ENCODE measurements at regions not wholly inside any gene's neighbourhood (a gene's known extent, or its start where the extent isn't known, plus 50 kb on each side); places are given as distances from the start of the nearest gene placed in this dataset.
A peak's percentile ranks its signal among the peaks of the same experiment; 100 is the strongest.
"Not testable (repeated sequence)": the region's sequence is repeated elsewhere in the genome, so short reads cannot be mapped to it uniquely, and the experiment has no call there.

DNA sequence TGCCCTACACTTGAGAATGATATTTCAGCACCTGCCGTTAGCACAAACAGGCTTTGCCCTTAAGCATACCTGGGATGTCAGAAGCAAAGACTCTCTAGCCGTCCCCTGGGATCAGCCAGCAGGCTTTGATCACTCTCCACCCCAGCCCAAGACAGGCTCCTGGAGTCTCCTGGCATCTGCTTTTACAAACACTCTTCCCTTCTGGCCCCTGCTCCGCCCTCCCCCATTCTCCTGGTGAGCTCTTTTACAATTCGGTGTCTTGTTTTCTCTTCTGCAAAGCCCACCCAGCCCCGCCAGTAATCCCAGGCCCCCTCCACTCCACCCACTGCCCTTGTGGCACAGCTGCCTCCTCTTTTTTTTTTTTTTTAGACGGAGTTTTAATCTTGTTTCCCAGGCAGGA lies 50.4 kb downstream of the KATNIP start:
- no peaks in the 10 kb centered on the region for H3K9me3 Mint-ChIP-seq
- CTCF ChIA-PET, result no interaction called here
- H3K4me1 Mint-ChIP-seq, result no peaks in the 10 kb centered on the region
- no peak for DNase-seq
- H3K4me3 Mint-ChIP-seq, result no peak overlapping the region
- H3K27me3 Mint-ChIP-seq, result no peaks in the 10 kb centered on the region
- H3K36me3 Mint-ChIP-seq, result no peaks in the 10 kb centered on the region
- no peak overlapping the region for H3K27ac Mint-ChIP-seq

- H3K9me3 Mint-ChIP-seq, result no peaks in the 10 kb centered on the region
- no peak overlapping the region for H3K4me3 Mint-ChIP-seq
- no peak for DNase-seq
- CTCF ChIA-PET, result no interaction called here
- H3K4me1 Mint-ChIP-seq, result no peaks in the 10 kb centered on the region
- no peaks in the 10 kb centered on the region for H3K36me3 Mint-ChIP-seq
- H3K27ac Mint-ChIP-seq, result no peak overlapping the region
- no peaks in the 10 kb centered on the region for H3K27me3 Mint-ChIP-seq
Observed at GRCh38 chr16:27602103-27602502, 52.2 kb downstream of the KATNIP start.

DNA sequence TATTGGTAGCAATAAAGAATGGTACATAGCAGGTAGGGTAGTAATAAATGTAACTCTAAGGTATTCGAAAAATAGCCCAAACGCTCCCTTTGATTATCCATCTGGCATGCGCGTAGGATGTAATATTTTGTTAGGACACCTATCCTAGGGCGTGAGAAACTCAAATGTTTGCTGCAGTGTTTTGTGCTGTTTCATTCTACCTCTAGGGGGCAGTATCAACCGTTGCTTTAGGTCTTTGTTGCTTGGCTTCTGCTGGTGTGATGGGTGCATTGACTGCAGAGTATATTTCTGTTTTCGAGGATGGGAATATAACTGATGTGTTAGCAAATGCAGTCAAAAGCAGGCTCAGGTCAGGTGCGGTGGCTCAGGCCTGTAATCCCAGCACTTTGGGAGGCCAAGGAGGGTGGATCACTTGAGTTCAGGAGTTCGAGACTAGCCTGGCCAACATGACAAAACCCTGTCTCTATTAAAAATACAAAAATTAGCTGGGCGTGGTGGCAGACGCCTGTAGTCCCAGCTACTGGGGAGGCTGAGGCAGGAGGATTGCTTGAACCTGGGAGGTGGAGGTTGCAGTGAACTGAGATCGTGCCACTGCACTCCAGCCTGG lies 55.7 kb downstream of the KATNIP start:
- H3K9me3 Mint-ChIP-seq, H3K27ac Mint-ChIP-seq, H3K4me3 Mint-ChIP-seq, H3K36me3 Mint-ChIP-seq, H3K27me3 Mint-ChIP-seq, H3K4me1 Mint-ChIP-seq, CTCF ChIA-PET: not testable (repeated sequence)
- DNase-seq, result peak; percentile 21

DNA sequence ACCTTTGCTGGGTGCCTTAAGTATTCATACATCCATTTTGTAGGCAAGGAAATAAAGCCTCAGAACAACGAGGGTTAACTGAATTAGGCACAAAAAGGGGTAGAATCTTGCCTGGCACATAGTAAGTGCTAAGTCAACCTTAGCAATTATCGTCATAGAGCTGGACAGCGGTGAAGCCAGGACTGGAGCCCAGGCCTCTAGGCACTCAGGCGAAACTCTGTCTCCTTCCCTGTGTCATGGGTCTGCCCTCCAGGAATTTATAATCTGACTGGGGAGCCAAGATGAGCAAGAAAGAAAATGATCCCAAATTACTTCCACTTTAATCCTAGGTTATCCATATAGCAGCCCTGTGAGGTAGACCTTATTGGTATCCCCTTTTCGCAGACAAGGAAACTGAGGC lies 61.4 kb downstream of the KATNIP start:
- H3K4me3 Mint-ChIP-seq, result no peak overlapping the region
- no peak for DNase-seq
- CTCF ChIA-PET, result no interaction called here
- H3K27me3 Mint-ChIP-seq, result no peaks in the 10 kb centered on the region
- H3K27ac Mint-ChIP-seq, result no peak overlapping the region
- H3K9me3 Mint-ChIP-seq, result no peaks in the 10 kb centered on the region
- H3K4me1 Mint-ChIP-seq, result no peaks in the 10 kb centered on the region
- H3K36me3 Mint-ChIP-seq, result no peaks in the 10 kb centered on the region

- no peaks in the 10 kb centered on the region for H3K4me1 Mint-ChIP-seq
- no peak overlapping the region for H3K27ac Mint-ChIP-seq
- DNase-seq, result no peak
- no peaks in the 10 kb centered on the region for H3K36me3 Mint-ChIP-seq
- CTCF ChIA-PET, result interaction anchor here (0.6 kb wide), 1 partner anchor 24 kb away, joined by 3 read pairs; no protein-coding TSS in a partner anchor
- no peaks in the 10 kb centered on the region for H3K27me3 Mint-ChIP-seq
- no peak overlapping the region for H3K4me3 Mint-ChIP-seq
- no peaks in the 10 kb centered on the region for H3K9me3 Mint-ChIP-seq
Observed at GRCh38 chr16:27613238-27613791, 63.4 kb downstream of the KATNIP start.

GRCh38 chr16:27617665-27618064 lies 67.7 kb downstream of the KATNIP start:
- H3K36me3 Mint-ChIP-seq, result peaks cover 2% of the 10 kb centered on the region

DNA sequence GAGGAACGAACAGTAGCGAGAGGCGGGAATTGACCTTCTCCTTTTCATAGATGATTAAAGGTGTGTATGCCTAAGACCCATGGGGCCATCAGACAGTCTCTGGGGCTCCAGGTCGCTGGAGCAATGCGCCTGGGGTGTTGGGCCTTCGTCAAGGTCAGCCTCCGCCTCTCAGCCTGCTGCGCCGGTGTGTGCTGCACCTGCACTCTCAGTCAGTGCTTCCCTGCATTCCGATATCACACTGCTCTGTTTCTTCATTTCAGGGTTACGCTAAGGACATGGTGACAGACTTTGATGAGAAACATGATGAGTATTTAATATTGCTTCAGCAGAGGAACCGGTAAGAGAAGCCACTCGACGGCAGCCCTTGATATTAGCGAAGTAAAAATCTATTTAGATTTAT lies 68.2 kb downstream of the KATNIP start:
- Mint-ChIP-seq H3K4me3 (no peak overlapping the region), H3K36me3 (peaks cover 2% of the 10 kb centered on the region), H3K4me1 (no peaks in the 10 kb centered on the region), H3K27ac (no peak overlapping the region), H3K9me3 (peaks cover 3% of the 10 kb centered on the region), H3K27me3 (no peaks in the 10 kb centered on the region)
- CTCF ChIA-PET, result no interaction called here
- no peak for DNase-seq

More at GRCh38 chr16:27617665-27618064, 67.7 kb downstream of the KATNIP start:
- Mint-ChIP-seq H3K27me3 (no peaks in the 10 kb centered on the region), H3K4me1 (no peaks in the 10 kb centered on the region), H3K9me3 (peaks cover 3% of the 10 kb centered on the region), H3K4me3 (no peak overlapping the region), H3K27ac (no peak overlapping the region)
- no peak for DNase-seq
- CTCF ChIA-PET, result no interaction called here

- Mint-ChIP-seq H3K4me3 (no peak overlapping the region), H3K4me1 (no peaks in the 10 kb centered on the region), H3K27me3 (no peaks in the 10 kb centered on the region), H3K9me3 (peaks cover 3% of the 10 kb centered on the region), H3K36me3 (peaks cover 2% of the 10 kb centered on the region), H3K27ac (no peak overlapping the region)
- CTCF ChIA-PET, result no interaction called here
- no peak for DNase-seq
Observed at GRCh38 chr16:27618606-27619327, 68.8 kb downstream of the KATNIP start.

GRCh38 chr16:27620541-27620940 lies 70.6 kb downstream of the KATNIP start:
- Mint-ChIP-seq H3K36me3 (peaks cover 2% of the 10 kb centered on the region), H3K9me3 (peaks cover 3% of the 10 kb centered on the region), H3K27ac (no peak overlapping the region), H3K4me1 (no peaks in the 10 kb centered on the region), H3K27me3 (no peaks in the 10 kb centered on the region), H3K4me3 (no peak overlapping the region)
- CTCF ChIA-PET, result no interaction called here
- DNase-seq, result no peak

DNA sequence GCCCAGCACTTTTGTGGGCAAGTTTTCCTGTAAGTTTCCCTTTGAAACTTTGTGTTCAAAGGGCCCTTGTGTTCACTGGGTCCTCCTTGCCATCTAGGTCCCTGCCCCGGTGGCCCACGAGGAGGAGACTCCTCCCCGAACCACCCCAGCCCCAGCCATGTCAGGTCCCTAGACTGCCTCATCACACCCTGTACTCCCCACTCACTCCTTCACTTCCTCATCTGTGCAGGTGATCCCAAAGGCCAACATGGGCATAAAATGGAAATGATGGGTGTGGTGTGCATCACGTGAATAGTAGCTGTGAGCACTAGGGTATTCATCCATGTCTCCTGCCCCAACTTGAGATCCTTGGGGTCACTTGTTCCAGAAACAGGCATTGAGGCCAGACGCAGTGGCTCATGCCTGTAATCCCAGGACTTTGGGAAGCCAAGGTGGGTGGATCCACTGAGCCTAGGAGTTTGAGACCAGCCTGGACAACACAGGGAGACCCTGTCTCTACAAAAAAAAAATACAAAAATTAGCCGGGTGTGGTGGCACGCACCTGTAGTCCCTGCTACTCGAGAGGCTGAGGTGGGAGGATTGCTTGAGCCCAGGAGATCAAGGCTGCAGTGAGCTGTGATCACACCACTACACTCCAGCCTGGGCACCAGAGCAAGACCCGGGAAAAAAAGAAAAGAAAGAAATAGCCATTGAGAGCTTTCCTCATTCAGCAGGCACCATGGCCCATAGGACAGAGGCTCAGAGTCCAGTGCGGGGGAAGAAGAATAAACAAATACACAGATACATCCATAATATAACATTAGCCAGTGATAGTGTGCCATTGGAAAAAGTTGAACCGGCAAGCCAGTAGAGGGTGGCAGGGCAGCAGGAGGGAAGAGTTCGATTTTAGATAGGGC lies 74.5 kb downstream of the KATNIP start:
- no peak overlapping the region for H3K4me3 Mint-ChIP-seq
- CTCF ChIA-PET, result interaction anchor here (1.1 kb wide), 1 partner anchor 68 kb away, joined by 5 read pairs; no protein-coding TSS in a partner anchor
- H3K9me3 Mint-ChIP-seq, result peaks cover 3% of the 10 kb centered on the region
- no peaks in the 10 kb centered on the region for H3K27me3 Mint-ChIP-seq
- H3K27ac Mint-ChIP-seq, result no peak overlapping the region
- H3K4me1 Mint-ChIP-seq, result no peaks in the 10 kb centered on the region
- DNase-seq, result no peak
- peaks cover 2% of the 10 kb centered on the region for H3K36me3 Mint-ChIP-seq

DNA sequence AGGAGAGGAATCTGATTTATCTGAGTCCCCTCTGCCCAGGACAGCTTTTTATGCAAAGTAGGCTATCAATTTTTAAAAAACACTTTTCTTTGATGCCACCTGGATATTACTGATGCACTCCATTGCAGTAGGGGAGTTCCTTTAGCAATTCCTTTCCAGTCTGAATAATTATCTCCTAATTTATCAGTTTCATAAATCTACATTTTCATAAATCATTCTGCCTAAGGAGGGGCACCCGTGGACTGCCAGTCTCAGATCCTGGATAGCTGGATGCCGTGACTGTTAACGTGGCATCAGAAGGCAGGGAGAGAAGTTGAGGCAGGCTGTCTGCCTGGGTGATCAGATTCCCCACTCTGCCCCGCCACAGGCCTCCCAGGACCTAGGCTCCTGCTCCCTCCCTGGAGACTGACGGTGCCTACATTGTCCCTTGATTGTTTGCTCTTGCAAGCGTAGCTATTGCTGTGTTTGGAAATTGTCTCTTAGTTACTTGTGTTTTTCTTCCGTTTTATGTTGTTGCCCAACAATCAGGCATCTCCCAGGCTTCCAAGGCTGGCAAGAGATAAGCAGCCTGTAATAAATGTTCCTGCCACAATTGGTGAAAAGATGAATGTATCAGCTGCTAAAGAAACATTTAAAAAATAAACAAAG lies 75.2 kb downstream of the KATNIP start:
- Mint-ChIP-seq H3K9me3 (peaks cover 3% of the 10 kb centered on the region), H3K36me3 (peaks cover 2% of the 10 kb centered on the region), H3K27me3 (no peaks in the 10 kb centered on the region), H3K4me3 (no peak overlapping the region), H3K27ac (no peak overlapping the region), H3K4me1 (no peaks in the 10 kb centered on the region)
- DNase-seq, result no peak
- CTCF ChIA-PET, result no interaction called here

DNA sequence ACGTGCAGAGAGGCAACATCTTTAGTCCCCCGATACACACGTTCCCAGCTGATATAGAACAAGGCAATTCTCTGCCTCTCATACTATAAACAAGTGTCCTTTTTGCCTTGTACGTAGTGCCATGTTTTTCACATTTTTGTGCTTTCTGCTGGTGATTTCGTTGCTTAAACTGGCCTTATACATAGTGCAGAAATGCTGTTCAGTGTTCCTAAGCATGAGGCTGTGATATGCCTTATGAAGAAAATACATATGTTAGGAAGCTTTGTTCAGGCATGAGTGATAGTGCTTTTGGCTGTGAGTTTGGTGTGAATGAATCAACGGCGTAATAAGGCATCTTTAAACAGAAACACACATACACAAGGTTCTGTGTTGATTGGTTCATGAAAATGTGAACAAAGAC lies 77.2 kb downstream of the KATNIP start:
- Mint-ChIP-seq H3K27me3 (no peaks in the 10 kb centered on the region), H3K9me3 (no peaks in the 10 kb centered on the region), H3K4me3 (no peak overlapping the region), H3K36me3 (no peaks in the 10 kb centered on the region), H3K27ac (no peak overlapping the region), H3K4me1 (no peaks in the 10 kb centered on the region)
- CTCF ChIA-PET, result no interaction called here
- DNase-seq, result no peak

GRCh38 chr16:27628241-27628942 lies 78.4 kb downstream of the KATNIP start:
- DNase-seq, result no peak
- CTCF ChIA-PET, result interaction anchor here (0.9 kb wide), 1 partner anchor 11 kb away, joined by 3 read pairs; no protein-coding TSS in a partner anchor
- Mint-ChIP-seq H3K27me3 (no peaks in the 10 kb centered on the region), H3K36me3 (no peaks in the 10 kb centered on the region), H3K4me3 (no peak overlapping the region), H3K9me3 (no peaks in the 10 kb centered on the region), H3K27ac (no peak overlapping the region), H3K4me1 (no peaks in the 10 kb centered on the region)

Measured in activated naive CD4-positive, alpha-beta T cell treated with anti-CD3 and anti-CD28 coated beads, Interleukin-2, amount 10 ng/mL, durations not matched to agents 7 days and 5 days (primary cell).